GM12878 (cell line): ENCODE measurements at regions not wholly inside any gene's neighbourhood (a gene's known extent, or its start where the extent isn't known, plus 50 kb on each side); places are given as distances from the start of the nearest gene placed in this dataset.
A peak's percentile ranks its signal among the peaks of the same experiment; 100 is the strongest.

Experiments used
- ATAC-seq: fragments of 200-7000 bp; cut with Tn5 transposase; 3 replicates; pipeline ENCODE4 v1.9.1; 2020; ENCODE audit warnings: mild to moderate bottlenecking, moderate library complexity
- BruUV-seq: library from RNA; stranded (reverse); fragments of 400-500 nt; replicated peaks from 2 replicates; lab custom pipeline; 2021; lab: Mats Ljungman, UMichigan
- CTCF ChIA-PET: fragments of 300-600 bp; sonication (Branson Sonifier 250); formaldehyde crosslinking; extraction: SDS; loops from one replicate; lab custom pipeline; 2021; ENCODE audit warnings: inconsistent platforms; lab: Yijun Ruan, JAX
- POLR2A ChIA-PET: fragments of 350-600 bp; formaldehyde crosslinking; extraction: SDS; loops from one replicate; lab custom pipeline; 2021; ENCODE audit warnings: inconsistent platforms; lab: Charles Lee
- RAD21 ChIA-PET: fragments of 300-600 bp; sonication (Branson Sonifier 250); formaldehyde crosslinking; loops from one replicate; lab custom pipeline; 2023; ENCODE audit warnings: antibody characterized with exemption; ENCODE audit not compliant: unreplicated experiment; lab: Charles Lee
- SMC1A ChIA-PET: fragments of 300-600 bp; sonication (Branson Sonifier 250); formaldehyde crosslinking; loops from one replicate; lab custom pipeline; 2023; ENCODE audit not compliant: unreplicated experiment, uncharacterized antibody; lab: Charles Lee
- DNase-seq: peaks from one replicate; pipeline ENCODE4 v3.0.0-alpha.2; 2011; ENCODE audit warnings: low read depth, low spot score
- FAIRE-seq: peaks from 3 replicates; lab custom pipeline; 2011; peaks lifted over from hg19 to GRCh38; lab: Jason Lieb, UNC
- H2AFZ ChIP-seq: 2 replicates; pipeline ENCODE4 v1.6.0; 2011; ENCODE audit warnings: low read depth, low read length, control low read depth; ENCODE audit not compliant: control insufficient read depth
- H3K27ac ChIP-seq: 2 replicates; pipeline ENCODE4 v1.5.1; 2011; ENCODE audit warnings: control low read depth; ENCODE audit not compliant: control insufficient read depth, insufficient read depth
- H3K27me3 ChIP-seq, 2 experiments: replicated peaks in 1 of 2; 2 replicates each; pipeline versions ENCODE4 v1.6.0 to v1.6.1; 2011; ENCODE audit warnings: low read length in 1 of 2; ENCODE audit not compliant: control insufficient read depth in 2 of 2, insufficient read depth in 2 of 2
- H3K36me3 ChIP-seq, 2 experiments: 2 replicates each; pipeline ENCODE4 v1.5.1; 2011; ENCODE audit warnings: low read length in 1 of 2; ENCODE audit not compliant: control insufficient read depth in 2 of 2, insufficient read depth in 2 of 2
- H3K4me1 ChIP-seq: 2 replicates; pipeline ENCODE4 v1.6.1; 2011; ENCODE audit warnings: mild to moderate bottlenecking, low read length, moderate library complexity, mixed read lengths; ENCODE audit not compliant: control insufficient read depth, insufficient read depth
- H3K4me2 ChIP-seq: 2 replicates; pipeline ENCODE4 v1.6.0; 2011; ENCODE audit warnings: control low read depth; ENCODE audit not compliant: control insufficient read depth, insufficient read depth
- H3K4me3 ChIP-seq: fragments of 200-600 bp; sonication (generic); 2 replicates; pipeline ENCODE4 v1.5.1; 2016
- H3K79me2 ChIP-seq: 2 replicates; pipeline ENCODE4 v1.6.0; 2011; ENCODE audit warnings: low read length; ENCODE audit not compliant: control insufficient read depth, insufficient read depth
- H3K9ac ChIP-seq: 2 replicates; pipeline ENCODE4 v1.8.0; 2011; ENCODE audit warnings: low read length, control low read depth, mixed read lengths; ENCODE audit not compliant: control insufficient read depth, insufficient read depth
- H3K9me3 ChIP-seq: replicated peaks from 3 replicates; pipeline ENCODE4 v1.5.1; 2011; ENCODE audit warnings: mild to moderate bottlenecking, low read length; ENCODE audit not compliant: control insufficient read depth, insufficient read depth
- H4K20me1 ChIP-seq: 2 replicates; pipeline ENCODE4 v1.6.0; 2011; ENCODE audit not compliant: control insufficient read depth, insufficient read depth
- BACH1 ChIP-seq: fragments of 450-650 bp; IDR thresholded peaks from 2 replicates; pipeline ENCODE4 v1.6.1; 2017; ENCODE audit warnings: mild to moderate bottlenecking, borderline replicate concordance
- DPF2 ChIP-seq: fragments of 450-650 bp; IDR thresholded peaks from 2 replicates; pipeline ENCODE4 v1.6.1; 2017; ENCODE audit warnings: mild to moderate bottlenecking
- E4F1 ChIP-seq: fragments of 450-650 bp; IDR thresholded peaks from 2 replicates; pipeline ENCODE4 v1.6.1; 2018; ENCODE audit warnings: borderline replicate concordance, mild to moderate bottlenecking; ENCODE audit not compliant: partially characterized antibody
- GATAD2B ChIP-seq: fragments of 450-650 bp; conservative IDR thresholded peaks from 2 replicates; pipeline ENCODE4 v1.6.1; 2017; ENCODE audit warnings: low read depth, mild to moderate bottlenecking, moderate library complexity
- IKZF2 ChIP-seq, 2 experiments: fragments of 450-650 bp; IDR thresholded peaks; 2 replicates each; pipeline ENCODE4 v1.6.1; 2017; ENCODE audit warnings: mild to moderate bottlenecking in 2 of 2, moderate library complexity in 2 of 2
- IRF4 ChIP-seq: IDR thresholded peaks from 2 replicates; pipeline ENCODE4 v1.6.1; 2011; ENCODE audit warnings: low read depth, low read length
- MTA2 ChIP-seq: fragments of 450-650 bp; IDR thresholded peaks from 2 replicates; pipeline ENCODE4 v1.6.1; 2016; ENCODE audit warnings: low read depth, mild to moderate bottlenecking, moderate library complexity
- NFXL1 ChIP-seq: fragments of 450-650 bp; IDR thresholded peaks from 2 replicates; pipeline ENCODE4 v1.6.1; 2017; ENCODE audit warnings: antibody characterized with exemption, mild to moderate bottlenecking, borderline replicate concordance
- PKNOX1 ChIP-seq: fragments of 450-650 bp; IDR thresholded peaks from 2 replicates; pipeline ENCODE4 v1.6.1; 2016; ENCODE audit warnings: mild to moderate bottlenecking
- RB1 ChIP-seq: fragments of 450-650 bp; formaldehyde crosslinking; IDR thresholded peaks from 2 replicates; pipeline ENCODE4 v1.6.1; 2017; ENCODE audit warnings: mild to moderate bottlenecking, borderline replicate concordance
- SMAD1 ChIP-seq: fragments of 450-650 bp; IDR thresholded peaks from 2 replicates; pipeline ENCODE4 v1.6.1; 2018; ENCODE audit warnings: mild to moderate bottlenecking, low read depth; ENCODE audit not compliant: partially characterized antibody
- WRNIP1 ChIP-seq: IDR thresholded peaks from 2 replicates; pipeline ENCODE4 v1.6.1; 2011; ENCODE audit warnings: low read depth, low read length, improper control_type of control experiment, borderline replicate concordance
- WGBS: methylation state at CpG from one replicate; pipeline ENCODE4 v1.1.6; 2016; ENCODE audit warnings: low lambda C conversion rate; ENCODE audit not compliant: insufficient replicate concordance, insufficient coverage; ENCODE audit errors: missing lambda C conversion rate; 5-methylcytosine and 5-hydroxymethylcytosine counted together
- in situ Hi-C: fragments of 300-500 bp; cut with MboI; formaldehyde crosslinking; loops from 9 replicates; pipeline ENCODE4 v1.14.3; 2018; ENCODE audit warnings: mixed read lengths
- intact Hi-C: fragments of 100-400 bp; cut with micrococcal nuclease; formaldehyde crosslinking; loops from one replicate; pipeline ENCODE4 v1.14.2; 2022; ENCODE audit not compliant: unreplicated experiment
- TF ChIP-seq, protein P1 (sequence below): IDR thresholded peaks from 2 replicates; pipeline ENCODE4 v1.6.1; 2012; ENCODE audit warnings: improper control_type of control experiment, low read depth, low read length; ENCODE audit not compliant: insufficient replicate concordance
- TF ChIP-seq, protein P2 (sequence below): fragments of 150-350 bp; IDR thresholded peaks from 2 replicates; pipeline ENCODE4 v1.6.1; 2014; ENCODE audit warnings: mild to moderate bottlenecking, low read depth, low read length

DNA sequence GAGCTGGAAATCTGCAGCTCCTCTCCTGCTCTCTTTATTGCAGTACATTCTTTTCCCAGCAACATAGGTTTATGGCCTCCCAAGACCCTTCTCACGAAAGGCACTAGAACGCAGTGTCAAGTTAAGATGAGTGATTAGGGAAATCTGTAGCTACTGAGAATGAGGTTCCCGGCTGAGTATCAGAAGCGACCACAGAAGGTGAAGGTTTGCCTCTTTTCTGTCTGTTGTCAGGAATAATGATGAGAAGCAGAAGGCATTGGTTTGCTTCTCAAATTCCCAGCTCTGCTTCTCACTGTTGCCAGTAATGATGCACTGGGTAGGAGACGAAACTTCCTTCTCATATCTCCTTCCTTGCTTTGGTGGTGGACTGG is 128.4 kb downstream of the NTMT2 start (continued):
- no peak for TF ChIP-seq IRF4
- TF ChIP-seq WRNIP1 = no peak
- peak; percentile 17 to 43; a peak in 3 of 4 replicates for TF ChIP-seq IKZF2 (IDR thresholded peaks at IDR 0.05)
- 0 out of 2 replicates have a peak, but pooled peaks have one; percentile 26 for TF ChIP-seq DPF2
- TF ChIP-seq NFXL1 = no peak

- WGBS = 11% methylated on average over 2 of the region's 2 CpGs
- TF ChIP-seq E4F1 (no peak), IKZF2 (IDR thresholded peaks at IDR 0.05) (no peak), PKNOX1 (no peak), MTA2 (no peak), GATAD2B (no peak), BACH1 (no peak), RB1 (no peak), SMAD1 (no peak)
- TF ChIP-seq, protein P1, sequence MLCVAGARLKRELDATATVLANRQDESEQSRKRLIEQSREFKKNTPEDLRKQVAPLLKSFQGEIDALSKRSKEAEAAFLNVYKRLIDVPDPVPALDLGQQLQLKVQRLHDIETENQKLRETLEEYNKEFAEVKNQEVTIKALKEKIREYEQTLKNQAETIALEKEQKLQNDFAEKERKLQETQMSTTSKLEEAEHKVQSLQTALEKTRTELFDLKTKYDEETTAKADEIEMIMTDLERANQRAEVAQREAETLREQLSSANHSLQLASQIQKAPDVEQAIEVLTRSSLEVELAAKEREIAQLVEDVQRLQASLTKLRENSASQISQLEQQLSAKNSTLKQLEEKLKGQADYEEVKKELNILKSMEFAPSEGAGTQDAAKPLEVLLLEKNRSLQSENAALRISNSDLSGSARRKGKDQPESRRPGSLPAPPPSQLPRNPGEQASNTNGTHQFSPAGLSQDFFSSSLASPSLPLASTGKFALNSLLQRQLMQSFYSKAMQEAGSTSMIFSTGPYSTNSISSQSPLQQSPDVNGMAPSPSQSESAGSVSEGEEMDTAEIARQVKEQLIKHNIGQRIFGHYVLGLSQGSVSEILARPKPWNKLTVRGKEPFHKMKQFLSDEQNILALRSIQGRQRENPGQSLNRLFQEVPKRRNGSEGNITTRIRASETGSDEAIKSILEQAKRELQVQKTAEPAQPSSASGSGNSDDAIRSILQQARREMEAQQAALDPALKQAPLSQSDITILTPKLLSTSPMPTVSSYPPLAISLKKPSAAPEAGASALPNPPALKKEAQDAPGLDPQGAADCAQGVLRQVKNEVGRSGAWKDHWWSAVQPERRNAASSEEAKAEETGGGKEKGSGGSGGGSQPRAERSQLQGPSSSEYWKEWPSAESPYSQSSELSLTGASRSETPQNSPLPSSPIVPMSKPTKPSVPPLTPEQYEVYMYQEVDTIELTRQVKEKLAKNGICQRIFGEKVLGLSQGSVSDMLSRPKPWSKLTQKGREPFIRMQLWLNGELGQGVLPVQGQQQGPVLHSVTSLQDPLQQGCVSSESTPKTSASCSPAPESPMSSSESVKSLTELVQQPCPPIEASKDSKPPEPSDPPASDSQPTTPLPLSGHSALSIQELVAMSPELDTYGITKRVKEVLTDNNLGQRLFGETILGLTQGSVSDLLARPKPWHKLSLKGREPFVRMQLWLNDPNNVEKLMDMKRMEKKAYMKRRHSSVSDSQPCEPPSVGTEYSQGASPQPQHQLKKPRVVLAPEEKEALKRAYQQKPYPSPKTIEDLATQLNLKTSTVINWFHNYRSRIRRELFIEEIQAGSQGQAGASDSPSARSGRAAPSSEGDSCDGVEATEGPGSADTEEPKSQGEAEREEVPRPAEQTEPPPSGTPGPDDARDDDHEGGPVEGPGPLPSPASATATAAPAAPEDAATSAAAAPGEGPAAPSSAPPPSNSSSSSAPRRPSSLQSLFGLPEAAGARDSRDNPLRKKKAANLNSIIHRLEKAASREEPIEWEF = no peak
- TF ChIP-seq, protein P2, sequence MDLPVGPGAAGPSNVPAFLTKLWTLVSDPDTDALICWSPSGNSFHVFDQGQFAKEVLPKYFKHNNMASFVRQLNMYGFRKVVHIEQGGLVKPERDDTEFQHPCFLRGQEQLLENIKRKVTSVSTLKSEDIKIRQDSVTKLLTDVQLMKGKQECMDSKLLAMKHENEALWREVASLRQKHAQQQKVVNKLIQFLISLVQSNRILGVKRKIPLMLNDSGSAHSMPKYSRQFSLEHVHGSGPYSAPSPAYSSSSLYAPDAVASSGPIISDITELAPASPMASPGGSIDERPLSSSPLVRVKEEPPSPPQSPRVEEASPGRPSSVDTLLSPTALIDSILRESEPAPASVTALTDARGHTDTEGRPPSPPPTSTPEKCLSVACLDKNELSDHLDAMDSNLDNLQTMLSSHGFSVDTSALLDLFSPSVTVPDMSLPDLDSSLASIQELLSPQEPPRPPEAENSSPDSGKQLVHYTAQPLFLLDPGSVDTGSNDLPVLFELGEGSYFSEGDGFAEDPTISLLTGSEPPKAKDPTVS = no peak
- ChIA-PET CTCF (no interaction called here), RAD21 (interaction anchor here (1.3 kb wide), 1 partner anchor 254 kb away, joined by 3 read pairs; the partner anchor contains the start of gene GORAB), SMC1A (interaction anchor here (1.0 kb wide), 1 partner anchor 9 kb away, joined by 4 read pairs; no protein-coding TSS in a partner anchor), POLR2A (no interaction called here)
- Histone ChIP-seq H3K4me3 (no peak overlapping the region), H3K79me2 (no peaks in the 10 kb centered on the region), H2AFZ (no peak overlapping the region), H3K27me3 (no peaks in the 10 kb centered on the region), H3K27ac (no peak overlapping the region), H4K20me1 (no peaks in the 10 kb centered on the region), H3K9me3 (no peaks in the 10 kb centered on the region), H3K4me2 (no peak overlapping the region), H3K36me3 (no peaks in the 10 kb centered on the region), H3K9ac (no peak overlapping the region), H3K4me1 (no peaks in the 10 kb centered on the region)
- no peak for DNase-seq
- no peak for FAIRE-seq
- BruUV-seq = no TSS peak
- intact Hi-C loops (no loop called here), in situ Hi-C loops (no loop called here)
- no peak for ATAC-seq
Observed at GRCh38 chr1:170277985-170278384, 132.2 kb downstream of the NTMT2 start.
